Neural cell (in vitro differentiated cells): ENCODE measurements at regions not wholly inside any gene's neighbourhood (a gene's known extent, or its start where the extent isn't known, plus 50 kb on each side); places are given as distances from the start of the nearest gene placed in this dataset.

Experiments
- CTCF ChIP-seq: fragments of 450-650 bp; IDR thresholded peaks from 2 replicates; pipeline ENCODE4 v1.5.1; 2014; ENCODE audit warnings: antibody characterized with exemption, mild to moderate bottlenecking, moderate library complexity; ENCODE audit not compliant: poor library complexity, severe bottlenecking
- EP300 ChIP-seq: fragments of 450-650 bp; conservative IDR thresholded peaks from 2 replicates; pipeline ENCODE4 v1.6.1; 2014; ENCODE audit warnings: antibody characterized with exemption, mild to moderate bottlenecking, moderate library complexity; ENCODE audit not compliant: poor library complexity, severe bottlenecking
- EZH2 ChIP-seq: fragments of 200-600, 300-800 bp; shearing (Covaris generic), sonication (generic); IDR thresholded peaks from 2 replicates; pipeline ENCODE4 v1.6.1; 2014; ENCODE audit warnings: antibody characterized with exemption, low read length, borderline replicate concordance, mild to moderate bottlenecking; ENCODE audit not compliant: insufficient read depth, poor library complexity, severe bottlenecking
- MXI1 ChIP-seq: fragments of 450-650 bp; conservative IDR thresholded peaks from 2 replicates; pipeline ENCODE4 v1.6.1; 2014; ENCODE audit warnings: antibody characterized with exemption, mild to moderate bottlenecking; ENCODE audit not compliant: poor library complexity, severe bottlenecking
- POLR2AphosphoS5 ChIP-seq: IDR thresholded peaks from 2 replicates; pipeline ENCODE4 v1.6.1; 2012
- RAD21 ChIP-seq: fragments of 450-650 bp; conservative IDR thresholded peaks from 2 replicates; pipeline ENCODE4 v1.6.1; 2014; ENCODE audit warnings: antibody characterized with exemption, mild to moderate bottlenecking, moderate library complexity
- REST ChIP-seq: IDR thresholded peaks from 2 replicates; pipeline ENCODE4 v1.6.1; 2012; ENCODE audit warnings: borderline replicate concordance
- SMC3 ChIP-seq: fragments of 450-650 bp; conservative IDR thresholded peaks from 2 replicates; pipeline ENCODE4 v1.6.1; 2014; ENCODE audit warnings: antibody characterized with exemption, mild to moderate bottlenecking, moderate library complexity; ENCODE audit not compliant: poor library complexity
- TAF1 ChIP-seq: IDR thresholded peaks from 2 replicates; pipeline ENCODE4 v1.6.1; 2012; ENCODE audit warnings: low read depth

GRCh38 chr1:194862129-194862528 is 1675.7 kb upstream of the B3GALT2 start:
- TF ChIP-seq CTCF (no peak), POLR2AphosphoS5 (no peak), REST (no peak), RAD21 (no peak), EZH2 (no peak), EP300 (no peak), SMC3 (no peak), TAF1 (no peak), MXI1 (no peak)
